H9 (cell line): ENCODE measurements at regions not wholly inside any gene's neighbourhood (a gene's known extent, or its start where the extent isn't known, plus 50 kb on each side); places are given as distances from the start of the nearest gene placed in this dataset.
A peak's percentile ranks its signal among the peaks of the same experiment; 100 is the strongest.

Source experiments
- DNase-seq: peaks from one replicate; pipeline ENCODE4 v3.0.0-alpha.2; 2017
- H2AFZ ChIP-seq: one replicate; pipeline ENCODE4 v1.6.1; 2013; ENCODE audit warnings: mild to moderate bottlenecking, low read length, control low read depth, moderate library complexity
- H2AK5ac ChIP-seq: 2 replicates; pipeline ENCODE4 v1.6.1; 2013; ENCODE audit warnings: low read length, control low read depth, mixed read lengths; ENCODE audit not compliant: insufficient read length
- H2BK120ac ChIP-seq: one replicate; pipeline ENCODE4 v1.6.1; 2013; ENCODE audit warnings: low read depth, mild to moderate bottlenecking, low read length, control low read depth, inconsistent platforms; ENCODE audit not compliant: poor library complexity, severe bottlenecking
- H2BK12ac ChIP-seq: 2 replicates; pipeline ENCODE4 v1.6.1; 2013; ENCODE audit warnings: low read length, control low read depth, mixed read lengths, low read depth; ENCODE audit not compliant: insufficient read length
- H2BK15ac ChIP-seq: 2 replicates; pipeline ENCODE4 v1.6.1; 2013; ENCODE audit warnings: low read depth, low read length, control low read depth
- H2BK20ac ChIP-seq: one replicate; pipeline ENCODE4 v1.6.1; 2013; ENCODE audit warnings: low read depth, mild to moderate bottlenecking, low read length, control low read depth, inconsistent platforms; ENCODE audit not compliant: poor library complexity, severe bottlenecking
- H2BK5ac ChIP-seq: 2 replicates; pipeline ENCODE4 v1.6.1; 2013; ENCODE audit warnings: low read length, control low read depth, mixed read lengths; ENCODE audit not compliant: insufficient read length
- H3K14ac ChIP-seq: 2 replicates; pipeline ENCODE4 v1.6.1; 2013; ENCODE audit warnings: low read length, control low read depth; ENCODE audit not compliant: insufficient read depth
- H3K18ac ChIP-seq: 2 replicates; pipeline ENCODE4 v1.6.1; 2013; ENCODE audit warnings: low read depth, mild to moderate bottlenecking, mixed read lengths, low read length, control low read depth; ENCODE audit not compliant: insufficient read length
- H3K23ac ChIP-seq: 2 replicates; pipeline ENCODE4 v1.6.1; 2013; ENCODE audit warnings: low read length, control low read depth, mixed read lengths, low read depth; ENCODE audit not compliant: insufficient read length
- H3K23me2 ChIP-seq: 2 replicates; pipeline ENCODE4 v1.6.1; 2013; ENCODE audit warnings: low read depth, mild to moderate bottlenecking, mixed read lengths, low read length, control low read depth; ENCODE audit not compliant: insufficient read length, poor library complexity, severe bottlenecking
- H3K27ac ChIP-seq: 2 replicates; pipeline ENCODE4 v1.5.1; 2013; ENCODE audit warnings: low read length, control low read depth, mixed read lengths, low read depth; ENCODE audit not compliant: insufficient read length
- H3K27me3 ChIP-seq: 2 replicates; pipeline ENCODE4 v1.6.1; 2013; ENCODE audit warnings: low read length, control low read depth, inconsistent platforms; ENCODE audit not compliant: insufficient read depth
- H3K4ac ChIP-seq: 2 replicates; pipeline ENCODE4 v1.6.1; 2013; ENCODE audit warnings: low read depth, mild to moderate bottlenecking, control low read depth, inconsistent platforms, low read length, moderate library complexity
- H3K4me1 ChIP-seq: 2 replicates; pipeline ENCODE4 v1.6.1; 2013; ENCODE audit warnings: low read length, control low read depth, inconsistent platforms; ENCODE audit not compliant: insufficient read depth
- H3K4me2 ChIP-seq: 2 replicates; pipeline ENCODE4 v1.6.1; 2013; ENCODE audit warnings: low read length, control low read depth, mixed read lengths; ENCODE audit not compliant: insufficient read length, insufficient read depth
- H3K56ac ChIP-seq: 2 replicates; pipeline ENCODE4 v1.6.1; 2013; ENCODE audit warnings: low read depth, mild to moderate bottlenecking, mixed read lengths, low read length, control low read depth; ENCODE audit not compliant: insufficient read length
- H3K79me1 ChIP-seq: 2 replicates; pipeline ENCODE4 v1.6.1; 2013; ENCODE audit warnings: low read depth, mild to moderate bottlenecking, moderate library complexity, low read length, control low read depth, inconsistent platforms; ENCODE audit not compliant: insufficient read depth, poor library complexity, severe bottlenecking
- H3K79me2 ChIP-seq: 2 replicates; pipeline ENCODE4 v1.6.1; 2013; ENCODE audit warnings: low read length, control low read depth, inconsistent platforms; ENCODE audit not compliant: insufficient read depth
- H3K9ac ChIP-seq: 2 replicates; pipeline ENCODE4 v1.6.1; 2013; ENCODE audit warnings: low read length, control low read depth, mixed read lengths; ENCODE audit not compliant: insufficient read length; ENCODE audit errors: extremely low read depth
- H3K9me3 ChIP-seq: one replicate; pipeline ENCODE4 v1.6.1; 2013; ENCODE audit warnings: low read depth, low read length, inconsistent platforms; ENCODE audit not compliant: control insufficient read depth
- H3T11ph ChIP-seq: one replicate; pipeline ENCODE4 v1.6.1; 2013; ENCODE audit warnings: mild to moderate bottlenecking, low read length, control low read depth, inconsistent platforms
- H4K20me1 ChIP-seq: one replicate; pipeline ENCODE4 v1.6.1; 2013; ENCODE audit not compliant: control insufficient read depth, insufficient read length, insufficient read depth
- H4K5ac ChIP-seq: 2 replicates; pipeline ENCODE4 v1.6.1; 2013; ENCODE audit warnings: low read depth, mild to moderate bottlenecking, mixed read lengths, low read length, control low read depth; ENCODE audit not compliant: insufficient read length
- H4K8ac ChIP-seq: replicated peaks from 2 replicates; pipeline ENCODE4 v1.6.1; 2013; ENCODE audit warnings: low read length, control low read depth, mixed read lengths, low read depth; ENCODE audit not compliant: insufficient read length
- H4K91ac ChIP-seq: 2 replicates; pipeline ENCODE4 v1.6.1; 2013; ENCODE audit warnings: low read depth, mild to moderate bottlenecking, moderate library complexity, mixed read lengths, low read length, control low read depth; ENCODE audit not compliant: insufficient read length
- H3K27ac Mint-ChIP-seq, 3 experiments: 2 replicates in 2 of 3; 3 replicates in 1 of 3; pipeline ENCODE4 v1.8.0; 2020 to 2021; ENCODE audit warnings: mixed read lengths in 3 of 3, mild to moderate bottlenecking in 1 of 3, moderate library complexity in 1 of 3
- H3K27me3 Mint-ChIP-seq: 2 replicates; pipeline ENCODE4 v1.8.0; 2021; ENCODE audit warnings: low read depth, mild to moderate bottlenecking, moderate library complexity, mixed read lengths
- H3K36me3 Mint-ChIP-seq, 3 experiments: 2 replicates in 2 of 3; 3 replicates in 1 of 3; pipeline ENCODE4 v1.8.0; 2020 to 2021; ENCODE audit warnings: low read depth in 3 of 3, mixed read lengths in 3 of 3; ENCODE audit not compliant: insufficient read depth in 1 of 3
- H3K4me1 Mint-ChIP-seq, 2 experiments: 2 replicates each; pipeline ENCODE4 v1.8.0; 2020; ENCODE audit warnings: mixed read lengths in 2 of 2
- H3K4me3 Mint-ChIP-seq, 2 experiments: 2 replicates in 1 of 2; 3 replicates in 1 of 2; pipeline ENCODE4 v1.8.0; 2020 to 2021; ENCODE audit warnings: mild to moderate bottlenecking in 2 of 2, mixed read lengths in 2 of 2, moderate library complexity in 1 of 2
- H3K9me3 Mint-ChIP-seq, 2 experiments: 2 replicates in 1 of 2; 3 replicates in 1 of 2; pipeline ENCODE4 v1.8.0; 2020; ENCODE audit warnings: mild to moderate bottlenecking in 2 of 2, mixed read lengths in 2 of 2, moderate library complexity in 1 of 2
- WGBS: extraction: QIAGEN DNeasy Blood & Tissue Kit; methylation state at CpG from one replicate; pipeline ENCODE4 v1.1.7; 2013; ENCODE audit warnings: missing lambda C conversion rate, low lambda C conversion rate, mixed read lengths; ENCODE audit not compliant: insufficient read length; ENCODE audit errors: extremely low coverage; 5-methylcytosine and 5-hydroxymethylcytosine counted together
- TF ChIP-seq, protein P1 (sequence below): fragments of 200-600 bp; sonication (generic); conservative IDR thresholded peaks from 3 replicates; pipeline ENCODE4 v1.8.0; 2021; ENCODE audit warnings: antibody characterized with exemption, mild to moderate bottlenecking

DNA sequence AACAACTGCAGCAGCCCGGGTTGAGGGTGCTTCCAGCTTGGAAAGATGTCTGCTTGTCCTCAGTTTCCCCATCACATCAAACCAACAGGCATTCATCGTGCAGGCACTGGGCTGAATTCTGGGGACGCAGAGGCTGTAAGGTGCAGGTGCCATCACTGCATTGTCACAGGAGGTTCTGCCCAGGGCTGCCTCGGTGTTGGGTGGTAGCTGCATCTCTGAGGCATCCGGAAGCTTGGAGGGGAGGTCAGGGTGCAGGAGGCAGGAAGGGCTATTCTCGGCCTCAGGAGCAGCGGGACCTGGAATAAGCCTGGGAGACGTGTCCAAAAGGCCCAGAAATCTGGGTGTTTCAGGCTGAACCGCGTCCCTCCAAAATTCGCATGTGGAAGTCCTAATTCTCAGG is 134.6 kb downstream of the HMX1 start:
- H3K27ac Mint-ChIP-seq: no peak overlapping the region
- Histone ChIP-seq H3K56ac (no peak overlapping the region), H2BK15ac (no peak overlapping the region), H3K14ac (no peak overlapping the region), H3K27ac (no peak overlapping the region), H2BK5ac (no peak overlapping the region), H3K27me3 (no peaks in the 10 kb centered on the region), H3K9ac (no peak overlapping the region), H3K23ac (no peak overlapping the region), H4K5ac (no peak overlapping the region), H3K4me2 (no peak overlapping the region), H2BK12ac (no peak overlapping the region), H2BK120ac (no peak overlapping the region), H3K23me2 (no peaks in the 10 kb centered on the region), H4K20me1 (no peaks in the 10 kb centered on the region), H3K79me2 (no peaks in the 10 kb centered on the region), H3K4ac (no peak overlapping the region), H3K18ac (no peak overlapping the region), H3K4me1 (no peaks in the 10 kb centered on the region), H2AFZ (no peak overlapping the region), H2BK20ac (no peak overlapping the region), H4K91ac (no peak overlapping the region), H4K8ac (no peak overlapping the region), H3K9me3 (no peaks in the 10 kb centered on the region), H2AK5ac (no peak overlapping the region), H3K79me1 (no peaks in the 10 kb centered on the region), H3T11ph (no peak overlapping the region)
- TF ChIP-seq, protein P1, sequence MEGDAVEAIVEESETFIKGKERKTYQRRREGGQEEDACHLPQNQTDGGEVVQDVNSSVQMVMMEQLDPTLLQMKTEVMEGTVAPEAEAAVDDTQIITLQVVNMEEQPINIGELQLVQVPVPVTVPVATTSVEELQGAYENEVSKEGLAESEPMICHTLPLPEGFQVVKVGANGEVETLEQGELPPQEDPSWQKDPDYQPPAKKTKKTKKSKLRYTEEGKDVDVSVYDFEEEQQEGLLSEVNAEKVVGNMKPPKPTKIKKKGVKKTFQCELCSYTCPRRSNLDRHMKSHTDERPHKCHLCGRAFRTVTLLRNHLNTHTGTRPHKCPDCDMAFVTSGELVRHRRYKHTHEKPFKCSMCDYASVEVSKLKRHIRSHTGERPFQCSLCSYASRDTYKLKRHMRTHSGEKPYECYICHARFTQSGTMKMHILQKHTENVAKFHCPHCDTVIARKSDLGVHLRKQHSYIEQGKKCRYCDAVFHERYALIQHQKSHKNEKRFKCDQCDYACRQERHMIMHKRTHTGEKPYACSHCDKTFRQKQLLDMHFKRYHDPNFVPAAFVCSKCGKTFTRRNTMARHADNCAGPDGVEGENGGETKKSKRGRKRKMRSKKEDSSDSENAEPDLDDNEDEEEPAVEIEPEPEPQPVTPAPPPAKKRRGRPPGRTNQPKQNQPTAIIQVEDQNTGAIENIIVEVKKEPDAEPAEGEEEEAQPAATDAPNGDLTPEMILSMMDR: no peak
- H3K4me1 Mint-ChIP-seq: peaks cover 4 to 16% of the 10 kb centered on the region in 2 experiments; a peak in 3 of 4 replicates
- peaks cover 0 to 13% (median 2%) of the 10 kb centered on the region in 3 experiments; a peak in 4 of 7 replicates for H3K36me3 Mint-ChIP-seq
- WGBS: no CpG with 5 or more reads among the region's 11 CpGs
- H3K4me3 Mint-ChIP-seq: no peak overlapping the region
- H3K9me3 Mint-ChIP-seq: peaks cover 18 to 22% of the 10 kb centered on the region in 2 experiments
- H3K27me3 Mint-ChIP-seq: peaks cover 5% of the 10 kb centered on the region
- DNase-seq: peak; percentile 15
